ENCODE measurements at regions not wholly inside any gene's neighbourhood (a gene's known extent, or its start where the extent isn't known, plus 50 kb on each side); places are given as distances from the start of the nearest gene placed in this dataset.

DNA sequence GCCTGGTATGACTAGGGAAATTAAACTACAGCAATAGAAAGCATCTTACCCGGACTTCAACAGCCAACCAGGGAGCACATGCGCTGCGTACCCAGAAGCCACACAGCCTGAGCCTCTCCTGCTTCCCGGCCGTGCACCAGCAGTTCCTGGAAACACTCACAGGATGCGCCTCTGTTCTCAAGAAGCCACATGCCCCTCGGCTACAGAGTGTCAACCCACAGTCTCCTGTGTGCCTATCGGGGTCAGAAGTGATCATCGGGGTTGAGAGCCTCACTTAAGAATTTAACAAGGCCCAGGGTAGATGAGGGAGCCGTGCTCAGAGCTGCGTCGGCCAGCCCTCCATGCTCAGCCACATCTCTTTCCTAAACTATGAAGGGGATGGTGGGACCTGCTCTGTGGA is 147.2 kb upstream of the GGTLC1 start:
- no peak for DNase-seq

- DNase-seq, result no peak
Measured at GRCh38 chr20:24134930-24135329, 146.4 kb upstream of the GGTLC1 start.

- DNase-seq, result peak; percentile 24 to 78
Measured at GRCh38 chr20:24134284-24134683, 145.7 kb upstream of the GGTLC1 start.

DNA sequence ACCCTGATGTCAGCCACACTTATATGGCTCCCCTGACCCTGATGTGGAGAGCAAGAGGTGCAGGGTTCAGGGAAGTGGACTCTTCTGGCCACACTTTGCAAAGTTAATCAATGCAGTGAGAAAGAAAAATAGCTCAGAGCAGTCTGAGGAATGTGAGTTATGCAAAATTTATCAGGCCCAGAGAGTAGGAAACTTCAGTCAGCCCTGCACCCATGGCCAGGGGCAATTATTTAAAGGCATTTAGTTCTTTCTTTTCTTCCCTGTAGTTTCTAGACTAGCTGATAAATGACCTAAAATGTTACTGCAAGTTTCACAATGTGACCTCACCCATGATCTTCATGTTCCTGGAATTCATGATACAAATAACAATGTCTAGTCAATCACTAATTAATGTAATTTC is 143.7 kb upstream of the GGTLC1 start:
- no peak for DNase-seq

DNA sequence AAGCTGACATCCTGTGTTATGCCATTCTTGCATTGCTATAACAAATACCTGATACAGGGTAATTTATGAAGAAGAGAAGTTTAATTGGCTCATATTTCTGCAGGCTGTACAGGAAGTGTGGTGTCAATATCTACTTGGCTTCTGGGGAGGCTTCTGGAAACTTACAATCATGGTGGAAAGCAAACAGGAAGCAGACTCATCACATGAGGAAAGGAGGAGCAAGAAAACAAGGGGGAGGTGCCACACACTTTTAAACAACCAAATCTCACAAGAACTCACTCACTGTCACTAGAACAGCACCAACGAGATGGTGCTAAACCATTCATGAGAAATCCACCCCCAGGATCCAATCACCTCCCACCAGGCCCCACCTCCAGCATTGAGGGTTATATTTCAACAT is 143.1 kb upstream of the GGTLC1 start:
- DNase-seq, result no peak

DNA sequence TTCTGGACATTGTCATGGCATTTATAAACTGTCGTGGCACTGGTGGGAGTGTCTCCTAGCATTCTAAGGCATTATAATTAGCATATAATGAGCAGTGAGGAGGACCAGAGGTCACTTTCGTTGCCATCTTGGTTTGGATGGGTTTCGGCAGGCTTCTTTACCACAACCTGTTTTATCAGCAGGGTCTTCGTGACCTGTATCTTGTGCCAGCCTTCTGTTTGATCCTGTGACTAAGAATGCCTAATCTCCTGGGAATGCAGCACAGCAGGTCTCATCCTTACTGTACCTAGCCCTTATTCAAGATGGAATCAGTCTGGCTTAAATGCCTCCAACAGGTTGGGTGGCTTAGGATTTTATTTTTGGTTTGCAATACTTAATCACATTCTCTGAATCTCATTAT is 142.7 kb upstream of the GGTLC1 start:
- DNase-seq, result no peak

DNA sequence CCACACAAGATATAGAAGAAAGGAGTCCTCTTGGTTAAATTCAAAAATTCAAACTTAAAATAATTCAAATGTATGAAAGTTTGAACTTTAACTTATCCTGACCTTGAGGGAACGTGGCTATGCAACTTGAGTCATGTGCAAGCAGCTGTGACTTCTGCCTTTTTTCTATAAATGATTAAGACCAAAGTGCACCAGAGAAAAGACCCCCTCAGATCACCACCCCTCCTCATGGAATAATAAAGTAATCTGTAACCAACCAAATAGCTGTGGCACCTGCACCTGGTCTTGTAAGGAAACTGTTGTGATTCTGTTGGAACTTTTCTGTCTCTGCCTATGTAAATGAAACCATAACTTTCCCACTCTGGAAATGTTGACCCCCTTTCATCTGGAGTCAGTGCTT is 141.1 kb upstream of the GGTLC1 start:
- DNase-seq, result no peak

- DNase-seq, result no peak
Measured at GRCh38 chr20:24124951-24125650, 136.5 kb upstream of the GGTLC1 start.

DNA sequence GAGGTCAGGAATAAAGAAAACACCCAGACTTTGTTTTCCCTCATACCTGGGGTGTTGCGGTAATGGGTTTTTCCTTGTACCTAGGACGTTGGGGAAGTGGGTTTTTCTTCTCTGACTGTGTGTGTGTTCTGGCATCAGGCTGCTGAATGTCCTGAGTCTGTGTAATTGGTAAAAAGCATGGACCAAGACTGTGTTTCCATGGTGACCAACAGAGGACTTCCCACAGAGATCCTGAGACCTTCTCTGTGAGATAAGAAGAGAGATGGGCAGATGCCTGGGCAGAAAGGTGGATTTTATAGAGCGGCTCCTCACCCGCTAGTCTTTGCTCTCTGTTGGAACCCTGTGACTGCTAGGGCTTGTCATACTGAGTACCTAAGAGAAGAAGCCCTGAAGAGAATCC is 135.4 kb upstream of the GGTLC1 start:
- no peak for DNase-seq

DNA sequence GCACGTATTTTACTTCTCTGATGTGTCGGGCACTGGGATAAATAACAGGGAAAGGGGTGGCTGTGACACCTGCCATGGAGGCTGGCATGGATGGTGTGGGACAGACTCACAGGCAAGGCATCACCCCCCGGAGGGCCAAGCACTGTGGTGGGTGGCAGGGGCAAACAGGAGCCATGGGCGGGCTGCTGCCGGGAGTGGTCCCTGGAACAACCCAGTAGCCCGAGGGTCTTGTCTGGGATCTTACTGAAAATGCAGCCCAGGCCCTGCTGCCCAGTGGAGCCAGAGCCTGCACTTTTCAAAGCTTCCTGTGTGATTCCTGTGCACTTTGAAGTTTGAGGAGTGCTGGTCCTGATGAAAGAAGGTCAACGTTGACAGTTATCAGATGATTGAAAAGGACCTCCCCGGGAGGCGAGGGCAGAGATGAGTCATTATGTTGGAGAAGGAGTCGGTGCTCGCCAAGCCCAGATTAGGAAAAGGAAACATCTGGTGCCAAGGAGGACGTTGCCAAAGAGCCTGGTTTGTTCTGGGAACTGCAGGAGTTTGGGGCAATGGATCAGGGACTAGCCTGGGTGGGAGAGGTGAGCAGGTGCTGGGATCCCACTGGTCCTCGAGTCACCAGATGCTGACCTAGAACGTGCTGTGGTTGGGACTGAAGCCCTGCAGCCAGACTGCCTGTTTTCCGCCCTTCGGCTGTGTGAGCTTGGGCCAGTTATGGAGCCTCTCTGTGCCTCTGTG is 130.0 kb upstream of the GGTLC1 start:
- DNase-seq, result peak; percentile 11 to 56

DNA sequence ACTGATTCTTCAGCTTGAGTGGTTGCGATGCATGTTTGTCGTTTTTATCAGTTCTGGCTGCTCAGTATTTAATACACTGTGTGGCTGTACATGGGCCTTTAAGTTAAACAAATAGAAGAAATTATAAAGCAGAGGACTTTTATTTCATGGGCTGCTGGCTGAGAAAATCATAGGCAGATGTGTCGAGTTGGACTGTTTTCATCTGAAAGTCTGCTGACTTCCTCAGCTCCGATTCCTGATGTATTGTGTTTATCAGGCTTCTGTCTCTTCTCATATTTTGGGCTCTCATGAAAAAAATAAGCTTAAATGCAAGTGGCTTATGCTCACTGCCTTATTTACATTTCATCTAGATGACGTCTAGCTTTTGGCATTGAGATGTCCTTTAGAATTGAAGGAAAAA is 129.5 kb upstream of the GGTLC1 start:
- DNase-seq, result no peak

- no peak for DNase-seq
Measured at GRCh38 chr20:24117383-24117782, 128.8 kb upstream of the GGTLC1 start.

DNA sequence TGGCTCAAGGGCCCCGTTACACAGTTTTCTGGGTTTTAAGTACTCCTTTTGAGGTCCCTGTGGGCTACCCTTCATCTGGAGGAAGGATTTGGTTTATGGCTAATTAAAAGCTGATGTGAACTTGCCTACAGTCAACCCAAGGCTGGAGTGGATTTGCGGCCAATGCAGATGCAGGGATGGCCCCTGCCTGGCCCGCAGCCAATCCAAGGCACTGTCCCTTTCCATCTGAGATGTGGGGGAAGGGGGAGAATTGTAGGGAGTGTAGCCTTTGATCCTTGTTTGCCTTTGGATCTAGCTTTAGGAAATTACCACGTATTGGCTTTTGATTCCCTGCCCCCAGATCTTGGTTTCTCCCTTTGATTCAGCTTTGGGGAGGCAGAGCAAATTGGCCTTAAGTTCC is 128.0 kb upstream of the GGTLC1 start:
- peak in 1 of 2 experiments; percentile 54 for DNase-seq

DNA sequence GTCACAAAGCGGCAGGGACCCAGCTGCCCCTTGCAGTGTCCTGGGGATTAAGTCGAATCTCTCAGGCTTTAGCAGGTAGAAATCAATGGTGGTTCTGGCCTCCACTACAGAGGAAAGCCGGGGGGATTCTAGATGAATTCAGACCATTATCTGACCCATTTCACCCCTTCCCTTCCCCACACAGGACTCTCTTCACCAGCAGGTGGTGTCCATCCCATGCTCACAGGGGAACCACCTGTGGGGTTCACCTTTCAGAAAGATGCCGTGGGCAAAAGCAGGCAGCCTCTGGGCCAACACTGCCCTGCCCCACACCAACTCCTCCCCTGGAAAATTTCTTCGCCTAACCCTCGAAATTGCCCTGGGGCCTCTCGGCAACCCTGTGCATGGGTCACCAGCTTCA is 123.8 kb upstream of the GGTLC1 start:
- no peak for DNase-seq

DNA sequence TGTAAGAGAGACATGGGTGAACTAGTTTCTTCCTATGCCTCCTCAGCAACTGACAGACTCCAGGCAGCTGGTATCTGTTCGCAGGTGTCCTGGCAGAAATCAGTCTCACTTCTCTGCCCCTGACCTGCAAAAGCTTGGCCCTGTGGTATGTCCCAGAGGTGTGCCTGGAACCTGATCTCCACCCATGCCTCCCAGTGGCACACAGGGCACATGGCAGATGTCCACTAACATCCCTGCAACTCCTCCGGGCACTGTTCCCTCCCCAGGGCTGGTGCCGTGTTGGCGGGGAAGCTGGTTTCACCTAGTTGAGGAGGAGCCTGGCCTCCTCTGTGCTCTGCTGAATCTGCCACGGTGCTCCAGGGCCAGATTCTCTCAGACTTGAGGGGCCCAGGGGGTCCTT is 123.3 kb upstream of the GGTLC1 start:
- no peak for DNase-seq

GRCh38 chr20:24109537-24109936 is 121.0 kb upstream of the GGTLC1 start:
- DNase-seq, result no peak

DNA sequence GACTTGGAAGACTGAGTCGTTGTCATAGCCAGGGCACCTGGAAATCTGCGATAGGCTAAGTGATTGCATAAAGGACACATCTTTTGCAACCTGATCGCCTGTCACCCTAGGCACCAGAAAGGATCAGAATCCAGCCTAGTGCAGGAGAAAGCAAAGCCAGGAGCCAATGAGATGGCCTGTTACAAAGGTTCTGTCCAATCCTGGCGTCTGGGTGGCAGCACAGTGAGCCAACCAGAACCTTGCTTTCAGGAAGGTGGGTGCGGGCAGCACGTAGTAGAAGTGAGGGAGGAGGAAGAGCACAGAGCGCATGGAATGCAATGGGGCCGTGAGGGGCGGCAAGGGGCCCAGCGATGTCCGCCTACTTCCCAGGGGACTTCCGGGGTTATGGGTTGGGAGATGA is 120.4 kb upstream of the GGTLC1 start:
- no peak for DNase-seq

GRCh38 chr20:24108581-24108980 is 120.0 kb upstream of the GGTLC1 start:
- DNase-seq, result no peak

DNA sequence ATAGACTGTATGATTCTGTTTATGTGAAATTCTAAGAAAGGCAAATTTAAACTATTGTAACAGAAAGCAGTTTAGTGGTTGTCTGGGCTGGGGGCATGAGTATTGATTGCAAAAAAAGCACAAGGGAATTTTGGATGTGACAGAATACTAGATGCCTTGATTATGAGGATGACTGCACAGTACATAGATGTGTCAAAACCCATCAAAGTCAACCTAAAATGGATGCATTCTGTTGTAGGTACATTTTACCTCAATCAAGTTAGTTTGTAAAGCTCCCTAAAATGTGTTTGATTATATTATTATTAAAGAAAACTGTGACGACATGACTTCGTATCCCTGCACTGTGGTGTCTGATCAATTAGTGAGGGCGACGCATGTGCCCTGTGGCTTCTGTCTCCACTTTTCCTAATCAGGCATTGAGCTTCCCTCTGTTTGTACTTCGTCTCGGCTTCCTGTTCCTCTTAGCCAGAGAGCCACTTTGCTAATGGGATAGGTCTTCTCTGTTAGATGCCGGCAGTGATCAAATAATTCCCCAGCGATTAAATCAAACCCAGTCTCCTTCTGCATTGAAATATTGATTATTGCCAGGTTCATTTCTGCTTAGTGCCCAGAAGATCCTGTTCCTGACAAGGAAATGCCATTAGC is 118.3 kb upstream of the GGTLC1 start:
- no peak for DNase-seq

GRCh38 chr20:24106150-24106800 is 117.7 kb upstream of the GGTLC1 start:
- DNase-seq, result no peak

- no peak for DNase-seq
Measured at GRCh38 chr20:24102749-24103333, 114.3 kb upstream of the GGTLC1 start.

DNA sequence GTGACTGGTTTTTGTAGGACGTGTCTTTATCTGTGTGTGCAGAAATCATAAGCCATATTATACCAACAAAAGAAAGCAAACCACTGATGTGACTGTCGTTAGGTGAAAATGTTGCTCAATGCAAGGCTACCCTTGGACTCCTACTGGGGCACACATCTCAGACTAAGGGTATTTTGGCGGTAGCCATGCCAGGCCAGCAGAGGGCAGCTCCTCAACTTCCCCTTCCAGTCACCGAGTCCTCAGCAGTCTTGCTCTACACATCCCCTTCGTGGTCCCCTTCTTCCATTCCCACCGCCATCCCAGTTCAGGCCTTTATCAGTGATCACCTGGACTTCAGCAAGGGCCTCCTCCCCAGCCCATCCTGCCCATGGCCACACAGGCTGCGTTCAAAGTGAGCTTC is 113.7 kb upstream of the GGTLC1 start:
- DNase-seq, result peak; percentile 49 to 85

DNA sequence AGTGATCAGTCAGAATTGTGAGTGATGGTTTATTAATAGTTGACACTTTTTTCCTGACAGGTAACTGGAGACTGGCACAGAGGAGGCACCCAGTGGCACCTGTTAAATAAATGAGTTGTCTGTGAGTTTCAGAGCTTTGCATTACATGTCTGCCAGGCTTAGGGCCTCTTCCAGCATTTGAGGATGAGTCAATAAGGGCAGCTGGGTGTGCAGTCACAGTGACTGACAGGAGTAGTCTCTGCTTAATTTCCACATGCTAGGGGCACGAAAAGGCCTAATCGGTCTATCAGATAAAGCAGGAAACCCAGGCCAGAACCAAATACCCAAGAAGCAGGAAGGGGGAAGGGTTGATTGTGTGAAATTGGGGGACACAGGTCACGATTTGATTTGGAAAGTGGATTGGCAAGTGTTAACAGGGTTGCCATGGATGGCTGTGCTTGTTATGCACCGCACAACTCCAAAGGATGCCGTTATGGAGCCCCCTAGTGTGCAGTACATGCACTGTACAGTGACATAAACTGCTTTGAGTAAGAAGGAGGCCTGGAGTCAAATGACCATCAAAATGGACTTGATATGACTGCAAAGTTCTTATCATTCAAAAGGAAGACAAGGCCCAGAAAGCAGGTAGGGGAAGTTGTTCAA is 111.9 kb upstream of the GGTLC1 start:
- DNase-seq, result peak; percentile 60 to 81
